Fibroblast of lung (primary cell): ENCODE measurements at regions not wholly inside any gene's neighbourhood (a gene's known extent, or its start where the extent isn't known, plus 50 kb on each side); places are given as distances from the start of the nearest gene placed in this dataset.

ENCODE experiments used
- CTCF ChIP-seq, 2 donors: IDR thresholded peaks in 1 of 2; conservative IDR thresholded peaks in 1 of 2; 1 replicate in 1 of 2; 2 replicates in 1 of 2; pipeline ENCODE4 v1.5.1; 2011 to 2012; ENCODE audit warnings: low read length in 2 of 2, control low read depth in 1 of 2, inconsistent platforms in 1 of 2, low read depth in 1 of 2, mild to moderate bottlenecking in 1 of 2
- EZH2 ChIP-seq: IDR thresholded peaks from 2 replicates; pipeline ENCODE4 v1.5.1; 2012; ENCODE audit warnings: low read length, control low read depth, mild to moderate bottlenecking; ENCODE audit errors: missing control alignments

GRCh38 chr2:207403141-207403540, 126.6 kb upstream of the CREB1 start:
- TF ChIP-seq EZH2 (no peak), CTCF (conservative IDR thresholded peaks at IDR 0.05 in 1 of 2, IDR thresholded peaks at IDR 0.05 in 1 of 2; ENCODE audit: low read depth in 1 of 2, low read length in 2 of 2) (no peak)
